HG03342 (cell line): ENCODE measurements at regions not wholly inside any gene's neighbourhood (a gene's known extent, or its start where the extent isn't known, plus 50 kb on each side); places are given as distances from the start of the nearest gene placed in this dataset.

Experiments
- ATAC-seq: cut with Tn5 transposase; IDR thresholded peaks from one replicate; pipeline ENCODE4 v1.9.1; 2021; ENCODE audit warnings: mild to moderate bottlenecking, moderate library complexity; ENCODE audit not compliant: unreplicated experiment

- no peak for ATAC-seq
These were observed 347.3 kb upstream of the CDH4 start for GRCh38 chr20:60904730-60905129.

- ATAC-seq, result no peak
These were observed 346.1 kb upstream of the CDH4 start for GRCh38 chr20:60905919-60906318.

- ATAC-seq, result no peak
These were observed 345.5 kb upstream of the CDH4 start for GRCh38 chr20:60906555-60906954.

- ATAC-seq, result no peak
These were observed 338.8 kb upstream of the CDH4 start for GRCh38 chr20:60913298-60913697.

GRCh38 chr20:60921022-60921622 is 330.9 kb upstream of the CDH4 start:
- ATAC-seq, result no peak

GRCh38 chr20:60926831-60927230 is 325.2 kb upstream of the CDH4 start:
- ATAC-seq, result no peak

GRCh38 chr20:60928341-60928740 is 323.7 kb upstream of the CDH4 start:
- no peak for ATAC-seq

GRCh38 chr20:60930023-60930790 is 321.9 kb upstream of the CDH4 start:
- no peak for ATAC-seq

GRCh38 chr20:60931696-60932095 is 320.4 kb upstream of the CDH4 start:
- ATAC-seq, result no peak

GRCh38 chr20:60934724-60935123 is 317.3 kb upstream of the CDH4 start:
- no peak for ATAC-seq

GRCh38 chr20:60935971-60936370 is 316.1 kb upstream of the CDH4 start:
- no peak for ATAC-seq

GRCh38 chr20:60937585-60937984 is 314.5 kb upstream of the CDH4 start:
- ATAC-seq, result no peak

- no peak for ATAC-seq
These were observed 310.7 kb upstream of the CDH4 start for GRCh38 chr20:60941379-60941778.

GRCh38 chr20:60947819-60948218 is 304.2 kb upstream of the CDH4 start:
- ATAC-seq, result no peak

GRCh38 chr20:60948224-60948623 is 303.8 kb upstream of the CDH4 start:
- no peak for ATAC-seq

- no peak for ATAC-seq
These were observed 301.5 kb upstream of the CDH4 start for GRCh38 chr20:60950561-60950960.

- ATAC-seq, result no peak
These were observed 301.1 kb upstream of the CDH4 start for GRCh38 chr20:60950974-60951373.

GRCh38 chr20:60952861-60953260 is 299.2 kb upstream of the CDH4 start:
- ATAC-seq, result no peak

GRCh38 chr20:60953321-60953720 is 298.7 kb upstream of the CDH4 start:
- ATAC-seq, result no peak

- ATAC-seq, result no peak
These were observed 296.4 kb upstream of the CDH4 start for GRCh38 chr20:60955706-60956105.

- no peak for ATAC-seq
These were observed 295.9 kb upstream of the CDH4 start for GRCh38 chr20:60956194-60956593.

GRCh38 chr20:60957621-60958020 is 294.4 kb upstream of the CDH4 start:
- no peak for ATAC-seq

- ATAC-seq, result no peak
These were observed 292.1 kb upstream of the CDH4 start for GRCh38 chr20:60959971-60960370.
